GM12892 (cell line): ENCODE measurements at regions not wholly inside any gene's neighbourhood (a gene's known extent, or its start where the extent isn't known, plus 50 kb on each side); places are given as distances from the start of the nearest gene placed in this dataset.
"Not testable (repeated sequence)": the region's sequence is repeated elsewhere in the genome, so short reads cannot be mapped to it uniquely, and the experiment has no call there.

Experiments
- POLR2A ChIP-seq: IDR thresholded peaks from 2 replicates; pipeline ENCODE4 v1.6.1; 2011; ENCODE audit warnings: low read depth, low read length, control low read depth
- POLR2AphosphoS5 ChIP-seq: IDR thresholded peaks from 2 replicates; pipeline ENCODE4 v1.6.1; 2011; ENCODE audit warnings: low read depth, low read length, control low read depth

DNA sequence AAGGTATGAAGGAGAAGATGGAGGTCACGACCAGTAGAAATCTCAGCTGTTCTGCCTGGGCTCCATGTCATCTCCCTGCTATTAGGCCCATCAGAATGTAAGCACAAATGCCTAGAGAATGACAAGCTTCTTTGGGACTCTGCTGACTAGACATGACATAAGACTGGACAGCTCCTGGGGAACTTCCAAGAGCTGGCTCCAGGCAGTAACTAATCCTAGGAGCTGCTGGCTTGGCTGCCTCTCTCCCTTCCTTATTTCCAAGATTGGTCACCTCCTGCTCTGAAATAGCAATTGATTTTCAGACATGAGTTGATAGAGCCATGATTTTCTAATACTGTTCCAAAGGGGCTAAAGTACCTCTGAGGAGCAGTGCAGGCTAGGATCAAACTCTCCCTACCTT is 57.5 kb upstream of the TP53BP2 start:
- TF ChIP-seq POLR2A, POLR2AphosphoS5: not testable (repeated sequence)
